Upper lobe of left lung (tissue), 4 donors: ENCODE measurements at regions not wholly inside any gene's neighbourhood (a gene's known extent, or its start where the extent isn't known, plus 50 kb on each side); places are given as distances from the start of the nearest gene placed in this dataset.

Experiments
- CTCF ChIP-seq, 6 experiments: fragments of 450-650 bp in 4 of 6; fragments of 200-600 bp in 2 of 6; sonication (generic) in 2 of 6; IDR thresholded peaks; one replicate each; pipeline ENCODE4 v1.5.1; 2016 to 2019; ENCODE audit warnings: antibody characterized with exemption in 6 of 6
- POLR2A ChIP-seq, 4 donors: fragments of 450-650 bp; IDR thresholded peaks; one replicate each; pipeline ENCODE4 v1.5.1; 2016 to 2017; ENCODE audit warnings: antibody characterized with exemption in 4 of 4, mild to moderate bottlenecking in 2 of 4

GRCh38 chr13:107881362-107881761 lies 334.0 kb downstream of the LIG4 start:
- TF ChIP-seq CTCF (IDR thresholded peaks at IDR 0.05) (no peak), POLR2A (IDR thresholded peaks at IDR 0.05) (no peak)
